WTC11 (cell line): ENCODE measurements at regions not wholly inside any gene's neighbourhood (a gene's known extent, or its start where the extent isn't known, plus 50 kb on each side); places are given as distances from the start of the nearest gene placed in this dataset.

Experiments used
- ATAC-seq: fragments of 200-7000 bp; cut with Tn5 transposase; 2 replicates; pipeline ENCODE4 v1.10.0; 2021; ENCODE audit warnings: mild to moderate bottlenecking, moderate library complexity
- CTCF ChIA-PET: fragments of 300-600 bp; sonication (Branson Sonifier 250); formaldehyde crosslinking; loops from one replicate; lab custom pipeline; 2021; ENCODE audit warnings: antibody characterized with exemption; lab: Charles Lee
- POLR2A ChIA-PET: fragments of 350-600 bp; sonication (Branson Sonifier 250); formaldehyde crosslinking; loops from one replicate; lab custom pipeline; 2021; ENCODE audit warnings: antibody characterized with exemption; lab: Charles Lee
- DNase-seq: peaks from one replicate; pipeline ENCODE4 v3.0.0; 2021; ENCODE audit warnings: low spot score
- H3K27ac Mint-ChIP-seq: 2 replicates; pipeline ENCODE4 v1.8.0; 2021; ENCODE audit warnings: mixed read lengths
- H3K27me3 Mint-ChIP-seq: 2 replicates; pipeline ENCODE4 v1.8.0; 2021; ENCODE audit warnings: low read depth, mild to moderate bottlenecking, moderate library complexity, mixed read lengths
- H3K36me3 Mint-ChIP-seq: 2 replicates; pipeline ENCODE4 v1.8.0; 2021; ENCODE audit warnings: mixed read lengths
- H3K4me1 Mint-ChIP-seq: 2 replicates; pipeline ENCODE4 v1.8.0; 2022; ENCODE audit warnings: mixed read lengths
- H3K4me3 Mint-ChIP-seq: 2 replicates; pipeline ENCODE4 v1.8.0; 2021; ENCODE audit warnings: mild to moderate bottlenecking, moderate library complexity, mixed read lengths
- H3K9me3 Mint-ChIP-seq: 2 replicates; pipeline ENCODE4 v1.8.0; 2021; ENCODE audit warnings: mixed read lengths
- CREB1 ChIP-seq: sonication (generic); formaldehyde crosslinking; IDR thresholded peaks from 2 replicates; pipeline ENCODE4 v1.8.0; 2023; ENCODE audit warnings: mild to moderate bottlenecking, missing genetic modification reagents
- CREM ChIP-seq: sonication (generic); formaldehyde crosslinking; IDR thresholded peaks from 2 replicates; pipeline ENCODE4 v1.8.1; 2022; ENCODE audit warnings: mild to moderate bottlenecking, missing genetic modification reagents, moderate library complexity
- E2F1 ChIP-seq: sonication (generic); formaldehyde crosslinking; IDR thresholded peaks from 2 replicates; pipeline ENCODE4 v1.8.0; 2022; ENCODE audit warnings: mild to moderate bottlenecking, missing genetic modification reagents
- E2F5 ChIP-seq: sonication (generic); formaldehyde crosslinking; IDR thresholded peaks from 2 replicates; pipeline ENCODE4 v1.8.1; 2022; ENCODE audit warnings: mild to moderate bottlenecking, moderate library complexity, missing genetic modification reagents
- ELF4 ChIP-seq: sonication (generic); formaldehyde crosslinking; IDR thresholded peaks from 2 replicates; pipeline ENCODE4 v1.8.1; 2022; ENCODE audit warnings: low read depth, mild to moderate bottlenecking, moderate library complexity, missing genetic modification reagents
- EMX1 ChIP-seq: fragments of 250-450 bp; sonication (Bioruptor Pico); IDR thresholded peaks from 2 replicates; pipeline ENCODE4 v1.8.0; 2021; ENCODE audit warnings: mild to moderate bottlenecking
- FOXK1 ChIP-seq: sonication (generic); formaldehyde crosslinking; IDR thresholded peaks from 2 replicates; pipeline ENCODE4 v1.8.0; 2022; ENCODE audit warnings: mild to moderate bottlenecking, moderate library complexity, missing genetic modification reagents
- GRHL2 ChIP-seq: fragments of 250-450 bp; sonication (Bioruptor Pico); IDR thresholded peaks from 2 replicates; pipeline ENCODE4 v1.8.0; 2022; ENCODE audit warnings: mild to moderate bottlenecking, moderate library complexity; ENCODE audit not compliant: insufficient replicate concordance, severe bottlenecking
- IRF2 ChIP-seq: sonication (generic); formaldehyde crosslinking; IDR thresholded peaks from 2 replicates; pipeline ENCODE4 v1.8.0; 2022; ENCODE audit warnings: low read depth, missing genetic modification reagents, borderline replicate concordance
- MLX ChIP-seq: sonication (generic); formaldehyde crosslinking; IDR thresholded peaks from 2 replicates; pipeline ENCODE4 v1.8.1; 2023; ENCODE audit warnings: mild to moderate bottlenecking, missing genetic modification reagents, moderate library complexity
- MYBL2 ChIP-seq: sonication (generic); formaldehyde crosslinking; IDR thresholded peaks from 2 replicates; pipeline ENCODE4 v1.8.1; 2023; ENCODE audit warnings: mild to moderate bottlenecking, moderate library complexity, missing genetic modification reagents
- NR3C1 ChIP-seq: sonication (generic); formaldehyde crosslinking; conservative IDR thresholded peaks from 2 replicates; pipeline ENCODE4 v1.8.1; 2023; ENCODE audit warnings: low read depth, mild to moderate bottlenecking, missing genetic modification reagents
- PREB ChIP-seq: sonication (generic); formaldehyde crosslinking; IDR thresholded peaks from 2 replicates; pipeline ENCODE4 v1.8.1; 2022; ENCODE audit warnings: mild to moderate bottlenecking, missing genetic modification reagents, moderate library complexity, borderline replicate concordance
- PRRX2 ChIP-seq: fragments of 250-450 bp; sonication (Bioruptor Pico); IDR thresholded peaks from 2 replicates; pipeline ENCODE4 v1.8.0; 2021; ENCODE audit warnings: mild to moderate bottlenecking
- SMAD4 ChIP-seq: sonication (generic); formaldehyde crosslinking; IDR thresholded peaks from 2 replicates; pipeline ENCODE4 v1.8.0; 2022; ENCODE audit warnings: mild to moderate bottlenecking, missing genetic modification reagents
- TEAD1 ChIP-seq: sonication (generic); formaldehyde crosslinking; IDR thresholded peaks from 2 replicates; pipeline ENCODE4 v1.8.0; 2022; ENCODE audit warnings: mild to moderate bottlenecking, missing genetic modification reagents
- TEAD4 ChIP-seq: sonication (generic); formaldehyde crosslinking; IDR thresholded peaks from 2 replicates; pipeline ENCODE4 v1.8.0; 2022; ENCODE audit warnings: mild to moderate bottlenecking, missing genetic modification reagents
- ZNF138 ChIP-seq: sonication (generic); formaldehyde crosslinking; conservative IDR thresholded peaks from 2 replicates; pipeline ENCODE4 v1.8.1; 2022; ENCODE audit warnings: mild to moderate bottlenecking, moderate library complexity, missing genetic modification reagents
- ZNF423 ChIP-seq: fragments of 250-450 bp; sonication (Bioruptor Pico); IDR thresholded peaks from 2 replicates; pipeline ENCODE4 v2.1.2; 2022; ENCODE audit warnings: mild to moderate bottlenecking, moderate library complexity
- ZNF425 ChIP-seq: fragments of 250-450 bp; sonication (Bioruptor Pico); conservative IDR thresholded peaks from 2 replicates; pipeline ENCODE4 v1.9.0; 2021; ENCODE audit warnings: mild to moderate bottlenecking

- no peak for TF ChIP-seq TEAD1 (CRISPR knock-in tag)
- no peak for TF ChIP-seq ZNF138 (CRISPR knock-in tag)
- TF ChIP-seq, all 79 proteins: peak for 0
Observed at GRCh38 chr2:150230004-150230403, 257.5 kb downstream of the RND3 start (continued).

GRCh38 chr2:150228936-150229335 lies 258.5 kb downstream of the RND3 start:
- ChIA-PET POLR2A (no interaction called here), CTCF (no interaction called here)
- ATAC-seq (no peak), DNase-seq (no peak)
- no peak overlapping the region for H3K4me3 Mint-ChIP-seq
- H3K36me3 Mint-ChIP-seq, result 0 out of 2 replicates have a peak, but pooled peaks cover 7% of the 10 kb centered on the region
- no peaks in the 10 kb centered on the region for H3K27me3 Mint-ChIP-seq
- H3K9me3 Mint-ChIP-seq, result peaks cover 15% of the 10 kb centered on the region
- H3K4me1 Mint-ChIP-seq, result peaks cover 11% of the 10 kb centered on the region
- TF ChIP-seq PREB (CRISPR knock-in tag), result no peak
- no peak for TF ChIP-seq E2F1 (CRISPR knock-in tag)
- TF ChIP-seq NR3C1 (CRISPR knock-in tag), result no peak
- no peak for TF ChIP-seq ZNF425 (CRISPR knock-in tag)
- H3K27ac Mint-ChIP-seq, result no peak overlapping the region

GRCh38 chr2:150225030-150225429 lies 262.4 kb downstream of the RND3 start:
- DNase-seq, result no peak
- POLR2A ChIA-PET, result no interaction called here
- 0 out of 2 replicates have a peak, but pooled peaks cover 7% of the 10 kb centered on the region for H3K36me3 Mint-ChIP-seq
- no peaks in the 10 kb centered on the region for H3K27me3 Mint-ChIP-seq
- CTCF ChIA-PET, result no interaction called here
- H3K27ac Mint-ChIP-seq, result no peak overlapping the region
- TF ChIP-seq PREB (CRISPR knock-in tag) (no peak), FOXK1 (no peak), E2F5 (CRISPR knock-in tag) (no peak), EMX1 (CRISPR knock-in tag) (no peak)
- no peak for ATAC-seq
- H3K9me3 Mint-ChIP-seq, result peaks cover 15% of the 10 kb centered on the region
- H3K4me3 Mint-ChIP-seq, result no peak overlapping the region
- H3K4me1 Mint-ChIP-seq, result peaks cover 16% of the 10 kb centered on the region

GRCh38 chr2:150224321-150224720 lies 263.1 kb downstream of the RND3 start:
- Mint-ChIP-seq H3K36me3 (0 out of 2 replicates have a peak, but pooled peaks cover 7% of the 10 kb centered on the region), H3K4me3 (no peak overlapping the region), H3K9me3 (peaks cover 15% of the 10 kb centered on the region), H3K27me3 (no peaks in the 10 kb centered on the region), H3K4me1 (peaks cover 16% of the 10 kb centered on the region), H3K27ac (no peak overlapping the region)
- CTCF ChIA-PET, result no interaction called here
- POLR2A ChIA-PET, result no interaction called here
- DNase-seq (no peak), ATAC-seq (no peak)
- TF ChIP-seq CREB1 (no peak), MLX (CRISPR knock-in tag) (no peak), ZNF423 (CRISPR knock-in tag) (no peak), CREM (CRISPR knock-in tag) (no peak), E2F1 (CRISPR knock-in tag) (no peak), GRHL2 (no peak), PRRX2 (CRISPR knock-in tag) (no peak), IRF2 (CRISPR knock-in tag) (no peak), MYBL2 (no peak), PREB (CRISPR knock-in tag) (no peak), TEAD4 (CRISPR knock-in tag) (no peak), ZNF138 (CRISPR knock-in tag) (no peak), SMAD4 (CRISPR knock-in tag) (no peak), ELF4 (CRISPR knock-in tag) (no peak)
